Brain microvascular endothelial cell (primary cell): ENCODE measurements at regions not wholly inside any gene's neighbourhood (a gene's known extent, or its start where the extent isn't known, plus 50 kb on each side); places are given as distances from the start of the nearest gene placed in this dataset.

Experiments used
- DNase-seq: peaks from one replicate; pipeline ENCODE4 v3.0.0-alpha.2; 2020
- H3K27ac ChIP-seq: fragments of 250-450 bp; sonication (Bioruptor Pico); 2 replicates; pipeline ENCODE4 v1.5.1; 2020; ENCODE audit warnings: mild to moderate bottlenecking, moderate library complexity
- H3K27me3 ChIP-seq: fragments of 250-450 bp; sonication (Bioruptor Pico); replicated peaks from 2 replicates; pipeline ENCODE4 v1.5.1; 2020; ENCODE audit warnings: mild to moderate bottlenecking
- H3K36me3 ChIP-seq: fragments of 250-450 bp; sonication (Bioruptor Pico); replicated peaks from 2 replicates; pipeline ENCODE4 v1.5.1; 2020; ENCODE audit warnings: mild to moderate bottlenecking
- H3K4me3 ChIP-seq: 2 replicates; pipeline ENCODE4 v1.5.1; 2011; ENCODE audit warnings: low read depth, mild to moderate bottlenecking, control low read depth, low read length, moderate library complexity
- in situ Hi-C: cut with HindIII; loops from 2 replicates; pipeline ENCODE4 v1.10.0; 2017; ENCODE audit warnings: low sequenced_read_pairs, low pct_ligation_motif_present
- TF ChIP-seq, protein P1 (sequence below): IDR thresholded peaks from 2 replicates; pipeline ENCODE4 v1.5.1; 2011; ENCODE audit warnings: low read depth, mild to moderate bottlenecking, moderate library complexity, low read length, control low read depth, inconsistent platforms; ENCODE audit errors: missing control alignments

DNA sequence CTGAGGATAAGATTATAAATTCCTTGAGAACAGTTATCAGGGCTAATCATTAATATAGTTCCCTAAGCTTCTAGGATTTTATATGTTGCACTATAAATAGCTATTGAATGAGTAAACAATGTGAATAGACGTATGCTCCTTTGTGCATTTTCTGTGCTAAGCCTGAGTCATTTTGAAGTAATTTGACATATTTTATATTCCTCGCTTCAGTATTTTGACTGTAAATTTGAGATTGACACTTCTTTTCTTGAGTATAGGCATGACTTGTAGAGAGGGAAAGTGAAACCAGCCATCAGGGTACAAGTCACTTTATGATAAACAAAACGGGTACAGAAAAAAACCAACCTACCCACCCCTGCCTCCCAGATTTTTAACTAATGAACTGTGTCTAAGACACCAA lies 367.7 kb upstream of the PRR16 start:
- in situ Hi-C loops: no loop called here
- Histone ChIP-seq H3K36me3 (no peaks in the 10 kb centered on the region), H3K27me3 (no peaks in the 10 kb centered on the region), H3K27ac (no peak overlapping the region), H3K4me3 (peak overlapping the region; percentile 7)
- peak; percentile 13 for DNase-seq
- TF ChIP-seq, protein P1, sequence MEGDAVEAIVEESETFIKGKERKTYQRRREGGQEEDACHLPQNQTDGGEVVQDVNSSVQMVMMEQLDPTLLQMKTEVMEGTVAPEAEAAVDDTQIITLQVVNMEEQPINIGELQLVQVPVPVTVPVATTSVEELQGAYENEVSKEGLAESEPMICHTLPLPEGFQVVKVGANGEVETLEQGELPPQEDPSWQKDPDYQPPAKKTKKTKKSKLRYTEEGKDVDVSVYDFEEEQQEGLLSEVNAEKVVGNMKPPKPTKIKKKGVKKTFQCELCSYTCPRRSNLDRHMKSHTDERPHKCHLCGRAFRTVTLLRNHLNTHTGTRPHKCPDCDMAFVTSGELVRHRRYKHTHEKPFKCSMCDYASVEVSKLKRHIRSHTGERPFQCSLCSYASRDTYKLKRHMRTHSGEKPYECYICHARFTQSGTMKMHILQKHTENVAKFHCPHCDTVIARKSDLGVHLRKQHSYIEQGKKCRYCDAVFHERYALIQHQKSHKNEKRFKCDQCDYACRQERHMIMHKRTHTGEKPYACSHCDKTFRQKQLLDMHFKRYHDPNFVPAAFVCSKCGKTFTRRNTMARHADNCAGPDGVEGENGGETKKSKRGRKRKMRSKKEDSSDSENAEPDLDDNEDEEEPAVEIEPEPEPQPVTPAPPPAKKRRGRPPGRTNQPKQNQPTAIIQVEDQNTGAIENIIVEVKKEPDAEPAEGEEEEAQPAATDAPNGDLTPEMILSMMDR: no peak

DNA sequence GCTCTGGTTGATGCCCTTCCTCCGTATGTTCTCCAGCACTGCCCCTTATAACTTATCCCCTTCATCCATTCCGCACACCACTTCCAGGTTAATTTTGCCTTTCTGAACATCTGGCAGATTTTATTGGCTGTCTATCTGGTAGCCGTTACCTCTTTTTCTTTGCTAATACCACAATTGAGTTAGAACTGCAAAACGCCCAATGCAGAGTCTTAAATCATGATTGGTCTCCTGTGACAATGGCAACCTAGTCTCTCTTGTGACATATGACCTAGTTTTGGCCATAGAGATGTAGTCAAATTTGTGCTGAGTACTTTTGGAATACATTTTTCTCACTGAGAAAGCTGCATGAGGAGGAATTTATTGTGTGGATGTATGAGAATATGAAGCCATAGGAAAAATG lies 365.7 kb upstream of the PRR16 start:
- no peak for DNase-seq
- Histone ChIP-seq H3K27ac (no peak overlapping the region), H3K4me3 (no peak overlapping the region), H3K36me3 (no peaks in the 10 kb centered on the region), H3K27me3 (no peaks in the 10 kb centered on the region)
- in situ Hi-C loops: no loop called here
- TF ChIP-seq, protein P1: no peak

DNA sequence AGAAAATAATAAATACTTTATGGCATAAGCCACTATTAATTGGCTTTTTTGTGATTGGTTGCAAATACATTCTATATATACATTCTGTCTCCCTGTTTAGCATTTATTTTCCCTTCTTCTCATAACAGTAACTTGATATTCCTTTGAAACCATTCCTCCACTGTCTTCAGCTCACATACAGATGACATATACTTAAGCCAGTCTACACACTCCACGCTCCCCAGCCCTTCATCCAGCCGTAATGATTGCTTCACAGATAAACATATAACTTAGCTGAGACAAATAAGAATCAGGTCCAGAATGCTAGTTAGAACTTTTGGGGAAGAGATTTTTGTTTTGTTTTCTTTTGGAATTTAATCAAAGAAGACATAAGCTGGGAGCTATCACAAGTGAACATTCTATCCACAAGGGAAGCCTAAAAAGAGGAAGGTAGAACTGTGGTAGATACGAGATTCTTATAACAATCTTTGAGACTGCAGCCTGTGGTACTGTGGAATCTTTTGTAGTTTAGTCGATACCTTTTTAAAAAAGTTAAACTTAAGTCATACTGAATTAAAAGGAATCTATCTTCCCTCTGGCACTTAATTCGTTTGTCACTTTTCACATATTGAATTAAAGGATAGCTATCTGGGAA lies 365.1 kb upstream of the PRR16 start:
- Histone ChIP-seq H3K36me3 (no peaks in the 10 kb centered on the region), H3K4me3 (no peak overlapping the region), H3K27me3 (no peaks in the 10 kb centered on the region), H3K27ac (no peak overlapping the region)
- in situ Hi-C loops: no loop called here
- DNase-seq: no peak
- TF ChIP-seq, protein P1: no peak

DNA sequence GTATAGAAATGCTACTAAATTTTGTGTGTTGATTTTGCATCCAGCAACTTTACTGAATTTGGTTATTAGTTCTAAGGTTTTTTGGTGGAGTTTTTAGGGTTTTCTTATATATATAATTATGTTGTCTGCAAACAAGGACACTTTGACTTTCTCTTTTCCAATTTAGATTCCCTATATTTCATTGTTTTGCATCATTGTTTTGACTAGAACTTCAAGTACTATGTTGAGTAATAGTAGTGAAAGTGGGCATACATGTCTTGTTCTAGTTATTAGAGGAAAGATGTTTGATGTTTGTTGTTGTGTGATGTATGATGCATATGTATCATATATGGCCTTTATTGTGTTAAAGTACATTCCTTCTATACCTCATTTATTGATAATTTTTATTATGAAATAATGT lies 362.3 kb upstream of the PRR16 start:
- no peaks in the 10 kb centered on the region for H3K27me3 ChIP-seq
- no peaks in the 10 kb centered on the region for H3K36me3 ChIP-seq
- H3K27ac ChIP-seq: no peak overlapping the region
- no peak overlapping the region for H3K4me3 ChIP-seq
- in situ Hi-C loops: no loop called here
- no peak for DNase-seq
- TF ChIP-seq, protein P1: no peak

DNA sequence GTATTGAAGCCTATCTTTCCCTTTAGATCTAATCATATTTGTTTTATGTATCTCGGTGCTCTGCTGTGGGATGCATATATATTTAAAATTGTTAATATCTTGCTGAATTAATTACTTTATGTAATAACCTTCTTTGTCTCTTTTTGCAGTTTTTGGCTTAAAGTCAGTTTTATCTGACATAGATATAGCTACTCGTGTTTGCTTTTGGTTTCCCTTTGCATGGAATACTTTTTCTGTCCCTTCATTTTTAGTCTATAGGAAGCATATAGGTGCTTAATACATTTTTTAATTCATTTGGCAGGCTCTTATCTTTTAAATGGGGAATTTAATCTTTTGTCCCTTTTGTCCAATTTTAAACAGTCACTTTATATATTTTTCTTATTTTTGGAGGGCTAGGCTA lies 360.6 kb upstream of the PRR16 start:
- H3K27ac ChIP-seq: no peak overlapping the region
- no peaks in the 10 kb centered on the region for H3K27me3 ChIP-seq
- DNase-seq: no peak
- H3K36me3 ChIP-seq: no peaks in the 10 kb centered on the region
- in situ Hi-C loops: no loop called here
- no peak overlapping the region for H3K4me3 ChIP-seq
- TF ChIP-seq, protein P1: no peak

DNA sequence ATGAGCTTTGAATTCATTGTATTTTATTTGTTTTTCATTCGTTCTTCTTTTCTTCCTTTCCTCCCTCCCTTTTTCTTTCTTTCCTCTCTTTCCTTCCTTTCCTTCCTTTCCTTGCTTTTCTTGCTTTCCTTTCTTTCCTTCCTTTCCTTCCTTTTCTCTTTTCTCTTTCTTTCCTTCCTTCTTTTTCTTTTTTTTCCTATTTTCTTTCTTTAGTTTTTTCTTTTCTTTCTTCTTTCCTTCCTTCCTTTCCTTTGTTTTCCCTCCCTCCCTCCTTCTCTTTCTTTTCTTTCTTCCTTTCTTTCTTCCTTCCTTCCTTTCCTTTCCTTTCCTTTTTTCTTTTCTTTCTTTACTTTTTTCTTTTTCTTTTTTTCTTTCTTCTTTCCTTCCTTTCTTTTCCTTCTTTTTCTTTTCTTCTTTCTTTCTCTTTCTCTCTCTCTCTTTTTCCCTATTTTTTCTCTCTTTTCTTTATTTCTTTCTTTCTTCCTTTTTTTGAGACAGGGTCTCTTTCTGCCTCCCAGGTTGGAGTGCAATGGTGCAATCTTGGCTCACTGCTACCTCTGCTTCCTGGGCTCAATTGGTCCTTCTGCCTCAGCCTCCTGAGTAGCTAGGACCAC lies 357.1 kb upstream of the PRR16 start:
- Histone ChIP-seq H3K27me3 (no peaks in the 10 kb centered on the region), H3K27ac (no peak overlapping the region), H3K4me3 (no peak overlapping the region), H3K36me3 (no peaks in the 10 kb centered on the region)
- TF ChIP-seq, protein P1: no peak
- DNase-seq: no peak
- in situ Hi-C loops: no loop called here
